Endothelial cell of umbilical vein (primary cell): ENCODE measurements at regions not wholly inside any gene's neighbourhood (a gene's known extent, or its start where the extent isn't known, plus 50 kb on each side); places are given as distances from the start of the nearest gene placed in this dataset.

ENCODE experiments used
- CTCF ChIP-seq, 2 donors: IDR thresholded peaks; 1 replicate in 1 of 2; 2 replicates in 1 of 2; pipeline ENCODE4 v1.5.1; 2011; ENCODE audit warnings: low read length in 2 of 2, mild to moderate bottlenecking in 2 of 2, moderate library complexity in 2 of 2, control low read depth in 1 of 2, inconsistent platforms in 1 of 2, low read depth in 1 of 2; ENCODE audit not compliant: insufficient read depth in 1 of 2; ENCODE audit errors: extremely low read depth in 1 of 2
- EZH2 ChIP-seq: IDR thresholded peaks from 2 replicates; pipeline ENCODE4 v1.6.1; 2012; ENCODE audit warnings: borderline replicate concordance, low read depth, mild to moderate bottlenecking, moderate library complexity, low read length, inconsistent platforms; ENCODE audit not compliant: severe bottlenecking
- JUN ChIP-seq: IDR thresholded peaks from 2 replicates; pipeline ENCODE4 v1.6.1; 2011; ENCODE audit warnings: borderline replicate concordance, low read depth; ENCODE audit not compliant: insufficient read length, insufficient read depth
- MAX ChIP-seq: IDR thresholded peaks from 2 replicates; pipeline ENCODE4 v1.6.1; 2011; ENCODE audit not compliant: insufficient read depth, insufficient read length
- MYC ChIP-seq: IDR thresholded peaks from one replicate; pipeline ENCODE4 v1.6.1; 2011; ENCODE audit warnings: mild to moderate bottlenecking, low read depth, low read length
- POLR2A ChIP-seq: IDR thresholded peaks from 2 replicates; pipeline ENCODE4 v1.6.1; 2012; ENCODE audit warnings: low read depth, mild to moderate bottlenecking, control low read depth, low read length
- POLR2AphosphoS5 ChIP-seq: IDR thresholded peaks from 2 replicates; pipeline ENCODE4 v1.6.1; 2012; ENCODE audit warnings: low read depth, mild to moderate bottlenecking, control low read depth, low read length, moderate library complexity; ENCODE audit not compliant: insufficient read depth

- TF ChIP-seq MYC (no peak), CTCF (IDR thresholded peaks at IDR 0.05; ENCODE audit: extremely low read depth in 1 of 2, insufficient read depth in 1 of 2, low read depth in 1 of 2, low read length in 2 of 2) (no peak), POLR2A (no peak), JUN (no peak), POLR2AphosphoS5 (no peak), MAX (no peak), EZH2 (no peak)
These were observed 334.0 kb upstream of the MEX3C start for GRCh38 chr18:51531501-51531900.
